Uterus (tissue), 2 donors: ENCODE measurements at regions not wholly inside any gene's neighbourhood (a gene's known extent, or its start where the extent isn't known, plus 50 kb on each side); places are given as distances from the start of the nearest gene placed in this dataset.

Experiments used
- CTCF ChIP-seq, 4 experiments: fragments of 200-600 bp in 2 of 4; fragments of 450-650 bp in 2 of 4; sonication (generic) in 2 of 4; IDR thresholded peaks; one replicate each; pipeline ENCODE4 v1.5.1; 2016 to 2019; ENCODE audit warnings: antibody characterized with exemption in 4 of 4, mild to moderate bottlenecking in 2 of 4, moderate library complexity in 1 of 4
- POLR2A ChIP-seq, 2 donors: fragments of 450-650 bp; IDR thresholded peaks; one replicate each; pipeline ENCODE4 v1.6.1; 2016; ENCODE audit warnings: antibody characterized with exemption in 2 of 2, mild to moderate bottlenecking in 1 of 2, moderate library complexity in 1 of 2

GRCh38 chr1:94304553-94304952 lies 67.2 kb upstream of the ARHGAP29 start:
- TF ChIP-seq CTCF (IDR thresholded peaks at IDR 0.05) (no peak), POLR2A (IDR thresholded peaks at IDR 0.05) (no peak)
